K562 (cell line): ENCODE measurements at regions not wholly inside any gene's neighbourhood (a gene's known extent, or its start where the extent isn't known, plus 50 kb on each side); places are given as distances from the start of the nearest gene placed in this dataset.

Source experiments
- BRCA1 ChIP-seq, 2 experiments: fragments of 450-650 bp in 1 of 2; sonication (generic) in 1 of 2; formaldehyde crosslinking in 1 of 2; IDR thresholded peaks; 2 replicates each; pipeline versions ENCODE4 v1.5.0 to v1.6.1; 2017 to 2020; ENCODE audit warnings: mild to moderate bottlenecking in 1 of 2, missing genetic modification reagents in 1 of 2
- FOXM1 ChIP-seq, 2 experiments: fragments of 450-650 bp in 1 of 2; sonication (generic) in 1 of 2; formaldehyde crosslinking in 1 of 2; IDR thresholded peaks; 2 replicates each; pipeline versions ENCODE4 v1.6.1 to v1.9.0; 2017 to 2022; ENCODE audit warnings: low read depth in 2 of 2, mild to moderate bottlenecking in 2 of 2, missing genetic modification reagents in 1 of 2, moderate library complexity in 1 of 2
- MXI1 ChIP-seq: IDR thresholded peaks from 2 replicates; pipeline ENCODE4 v1.6.1; 2011; ENCODE audit warnings: low read depth, mild to moderate bottlenecking, improper control_type of control experiment, low read length
- PCBP2 ChIP-seq: fragments of 200-400 bp; formaldehyde crosslinking; IDR thresholded peaks from 2 replicates; pipeline ENCODE4 v1.6.1; 2018; ENCODE audit warnings: low read length, low read depth, mild to moderate bottlenecking, moderate library complexity; ENCODE audit not compliant: poor library complexity, severe bottlenecking
- POLR2AphosphoS2 ChIP-seq: IDR thresholded peaks from 2 replicates; pipeline ENCODE4 v1.6.1; 2012; ENCODE audit warnings: low read length, improper control_type of control experiment
- SMARCA4 ChIP-seq: fragments of 450-650 bp; IDR thresholded peaks from 2 replicates; pipeline ENCODE4 v1.6.1; 2016
- TGIF2 ChIP-seq: sonication (generic); formaldehyde crosslinking; IDR thresholded peaks from 2 replicates; pipeline ENCODE4 v1.8.1; 2022; ENCODE audit warnings: mild to moderate bottlenecking, missing genetic modification reagents, moderate library complexity
- ZNF124 ChIP-seq: sonication (generic); formaldehyde crosslinking; IDR thresholded peaks from 2 replicates; pipeline ENCODE4 v1.8.1; 2022; ENCODE audit warnings: missing genetic modification reagents

- TF ChIP-seq SMARCA4, result no peak
- no peak for TF ChIP-seq PCBP2
- no peak for TF ChIP-seq FOXM1 (IDR thresholded peaks at IDR 0.05; ENCODE audit: low read depth)
- no peak for TF ChIP-seq FOXM1 (CRISPR knock-in tag; IDR thresholded peaks at IDR 0.05; ENCODE audit: low read depth)
- TF ChIP-seq POLR2AphosphoS2, result no peak
- TF ChIP-seq ZNF124, result no peak
- no peak for TF ChIP-seq TGIF2 (CRISPR knock-in tag)
- TF ChIP-seq MXI1, result no peak
- no peak for TF ChIP-seq BRCA1 (IDR thresholded peaks at IDR 0.05)
- no peak for TF ChIP-seq BRCA1 (CRISPR knock-in tag; IDR thresholded peaks at IDR 0.05)
These were observed 451.0 kb downstream of the TTLL7 start for GRCh38 chr1:83547901-83548300.
